ENCODE measurements at regions not wholly inside any gene's neighbourhood (a gene's known extent, or its start where the extent isn't known, plus 50 kb on each side); places are given as distances from the start of the nearest gene placed in this dataset.

DNA sequence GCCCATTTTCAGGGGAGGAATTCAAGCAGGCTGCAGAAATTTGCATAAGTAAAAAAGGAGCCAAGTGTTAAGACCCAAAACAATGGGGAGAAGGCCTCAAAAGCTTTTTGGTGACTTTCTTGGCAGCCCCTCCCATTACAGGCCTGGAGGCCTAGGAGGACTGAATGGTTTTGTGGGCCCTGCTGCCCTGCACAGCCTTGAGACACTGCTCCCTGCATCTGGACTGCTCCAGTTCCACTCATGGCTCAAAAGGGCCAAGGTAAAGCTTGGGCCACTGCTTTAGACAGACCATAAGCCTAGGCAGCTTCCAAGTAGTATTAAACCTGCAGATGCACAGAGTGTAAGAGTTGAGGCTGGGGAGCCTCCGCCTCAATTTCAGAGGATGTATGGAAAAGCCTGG, 501.6 kb downstream of the MID1IP1 start:
- no peaks in the 10 kb centered on the region for H3K36me3 ChIP-seq (ENCODE audit: control insufficient read depth, insufficient read depth, low read length)
- no peak for DNase-seq (ENCODE audit: extremely low read depth in 1 of 4, low spot score in 3 of 4)
- no TSS peak for BruUV-seq (replicated peaks)
- ChIA-PET CTCF (ENCODE audit: low intra/inter-chr PET ratio) (no interaction called here), POLR2A (no interaction called here)
- H3K27ac ChIP-seq (ENCODE audit: extremely low read depth, low read depth, low read length), result no peak overlapping the region
- no peaks in the 10 kb centered on the region for H3K79me2 ChIP-seq (ENCODE audit: control insufficient read depth, insufficient read depth, low read length)
- no peak for FAIRE-seq
- H2AFZ ChIP-seq (ENCODE audit: low read depth, low read length), result no peak overlapping the region
- no peaks in the 10 kb centered on the region for H3K9me3 ChIP-seq (replicated peaks; ENCODE audit: control insufficient read depth, insufficient read depth, low read depth, low read length)
- no peak overlapping the region for H3K9ac ChIP-seq (ENCODE audit: insufficient read depth in 1 of 2, low read depth in 2 of 2, low read length in 2 of 2)
- no peaks in the 10 kb centered on the region for H4K20me1 ChIP-seq (replicated peaks; ENCODE audit: control insufficient read depth, insufficient read depth, low read length)
- ATAC-seq, result no peak
- no peaks in the 10 kb centered on the region for H3K27me3 ChIP-seq (ENCODE audit: control insufficient read depth in 2 of 2, insufficient read depth in 2 of 2, low read length in 2 of 2)
- intact Hi-C loops (cut with micrococcal nuclease), result no loop called here
- no peak overlapping the region for H3K4me2 ChIP-seq (ENCODE audit: insufficient read depth, low read length)
- in situ Hi-C loops (cut with MboI), result no loop called here
- H3K9me1 ChIP-seq (ENCODE audit: control insufficient read depth, insufficient read depth, low read length), result no peaks in the 10 kb centered on the region
- WGBS (ENCODE audit: insufficient coverage, low coverage, missing lambda C conversion rate), result 0% methylated on average over 1 of the region's 1 CpG
- H3K4me3 ChIP-seq, result no peak overlapping the region
- H3K4me1 ChIP-seq (replicated peaks in 1 of 2; ENCODE audit: control insufficient read depth in 2 of 2, insufficient read depth in 2 of 2, low read length in 2 of 2), result no peaks in the 10 kb centered on the region
- TF ChIP-seq CBX3 (IDR thresholded peaks at IDR 0.05; ENCODE audit: borderline replicate concordance in 1 of 2, low read length in 2 of 2) (peak in 1 of 2 experiments; percentile 61; a peak in 1 of 3 replicates), ZNF41 (CRISPR knock-in tag; conservative IDR thresholded peaks at IDR 0.05) (no peak), PRPF4 (IDR thresholded peaks at IDR 0.05; ENCODE audit: insufficient read depth, low read depth, low read length, poor library complexity, severe bottlenecking) (no peak), ZBTB40 (IDR thresholded peaks at IDR 0.05) (no peak), ZBTB40 (CRISPR knock-in tag; IDR thresholded peaks at IDR 0.05) (no peak), GTF2E2 (tag; IDR thresholded peaks at IDR 0.05) (no peak), ZNF184 (CRISPR knock-in tag; IDR thresholded peaks at IDR 0.05) (no peak), ZFP36 (IDR thresholded peaks at IDR 0.05; ENCODE audit: low read depth, low read length, partially characterized antibody) (peak; percentile 84), CBX8 (IDR thresholded peaks at IDR 0.05; ENCODE audit: borderline replicate concordance, extremely low read depth, low read depth, low read length, poor library complexity, severe bottlenecking) (no peak), FOXK1 (CRISPR knock-in tag; IDR thresholded peaks at IDR 0.05; ENCODE audit: borderline replicate concordance) (no peak), ATF1 (CRISPR knock-in tag; IDR thresholded peaks at IDR 0.05) (no peak), ATF1 (tag; IDR thresholded peaks at IDR 0.05) (no peak)
- TF ChIP-seq, protein P1, sequence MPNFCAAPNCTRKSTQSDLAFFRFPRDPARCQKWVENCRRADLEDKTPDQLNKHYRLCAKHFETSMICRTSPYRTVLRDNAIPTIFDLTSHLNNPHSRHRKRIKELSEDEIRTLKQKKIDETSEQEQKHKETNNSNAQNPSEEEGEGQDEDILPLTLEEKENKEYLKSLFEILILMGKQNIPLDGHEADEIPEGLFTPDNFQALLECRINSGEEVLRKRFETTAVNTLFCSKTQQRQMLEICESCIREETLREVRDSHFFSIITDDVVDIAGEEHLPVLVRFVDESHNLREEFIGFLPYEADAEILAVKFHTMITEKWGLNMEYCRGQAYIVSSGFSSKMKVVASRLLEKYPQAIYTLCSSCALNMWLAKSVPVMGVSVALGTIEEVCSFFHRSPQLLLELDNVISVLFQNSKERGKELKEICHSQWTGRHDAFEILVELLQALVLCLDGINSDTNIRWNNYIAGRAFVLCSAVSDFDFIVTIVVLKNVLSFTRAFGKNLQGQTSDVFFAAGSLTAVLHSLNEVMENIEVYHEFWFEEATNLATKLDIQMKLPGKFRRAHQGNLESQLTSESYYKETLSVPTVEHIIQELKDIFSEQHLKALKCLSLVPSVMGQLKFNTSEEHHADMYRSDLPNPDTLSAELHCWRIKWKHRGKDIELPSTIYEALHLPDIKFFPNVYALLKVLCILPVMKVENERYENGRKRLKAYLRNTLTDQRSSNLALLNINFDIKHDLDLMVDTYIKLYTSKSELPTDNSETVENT (CRISPR knock-in tag; IDR thresholded peaks at IDR 0.05), result no peak
